Gastroesophageal sphincter (tissue), 3 donors: ENCODE measurements at regions not wholly inside any gene's neighbourhood (a gene's known extent, or its start where the extent isn't known, plus 50 kb on each side); places are given as distances from the start of the nearest gene placed in this dataset.

Source experiments
- EP300 ChIP-seq: sonication (generic); formaldehyde crosslinking; IDR thresholded peaks from one replicate; pipeline ENCODE4 v1.6.1; 2017; ENCODE audit warnings: antibody characterized with exemption, mild to moderate bottlenecking
- POLR2A ChIP-seq, 2 donors: fragments of 450-650 bp; IDR thresholded peaks; one replicate each; pipeline ENCODE4 v1.6.1; 2017; ENCODE audit warnings: antibody characterized with exemption in 2 of 2, mild to moderate bottlenecking in 2 of 2, moderate library complexity in 1 of 2
- POLR2AphosphoS5 ChIP-seq: sonication (generic); formaldehyde crosslinking; IDR thresholded peaks from one replicate; pipeline ENCODE4 v1.6.1; 2017; ENCODE audit warnings: antibody characterized with exemption
- TF ChIP-seq, protein P1 (sequence below), 4 experiments: fragments of 200-600 bp in 2 of 4; fragments of 450-650 bp in 2 of 4; sonication (generic) in 1 of 4; IDR thresholded peaks; one replicate each; pipeline ENCODE4 v1.5.1; 2017 to 2019; ENCODE audit warnings: antibody characterized with exemption in 4 of 4, mild to moderate bottlenecking in 2 of 4, moderate library complexity in 2 of 4

DNA sequence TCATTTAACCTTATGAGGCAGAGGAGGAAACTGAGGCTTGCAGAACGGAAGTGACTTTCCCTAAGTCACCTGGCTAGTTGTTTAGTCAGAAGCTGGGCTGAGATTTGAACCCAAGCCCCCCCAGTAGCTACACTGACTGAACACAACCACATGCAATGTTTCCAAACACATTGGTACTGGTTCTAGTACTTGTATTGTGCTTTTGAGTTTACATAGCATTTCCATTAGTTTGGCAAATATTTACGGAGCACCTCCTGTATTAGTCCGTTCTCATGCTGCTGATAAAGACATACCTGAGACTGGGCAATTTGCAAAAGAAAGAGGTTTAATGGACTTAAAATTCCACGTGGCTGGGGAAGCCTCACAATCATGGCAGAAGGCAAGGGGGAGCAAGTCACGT is 56.3 kb upstream of the ITGA11 start:
- no peak for TF ChIP-seq EP300
- TF ChIP-seq, protein P1, sequence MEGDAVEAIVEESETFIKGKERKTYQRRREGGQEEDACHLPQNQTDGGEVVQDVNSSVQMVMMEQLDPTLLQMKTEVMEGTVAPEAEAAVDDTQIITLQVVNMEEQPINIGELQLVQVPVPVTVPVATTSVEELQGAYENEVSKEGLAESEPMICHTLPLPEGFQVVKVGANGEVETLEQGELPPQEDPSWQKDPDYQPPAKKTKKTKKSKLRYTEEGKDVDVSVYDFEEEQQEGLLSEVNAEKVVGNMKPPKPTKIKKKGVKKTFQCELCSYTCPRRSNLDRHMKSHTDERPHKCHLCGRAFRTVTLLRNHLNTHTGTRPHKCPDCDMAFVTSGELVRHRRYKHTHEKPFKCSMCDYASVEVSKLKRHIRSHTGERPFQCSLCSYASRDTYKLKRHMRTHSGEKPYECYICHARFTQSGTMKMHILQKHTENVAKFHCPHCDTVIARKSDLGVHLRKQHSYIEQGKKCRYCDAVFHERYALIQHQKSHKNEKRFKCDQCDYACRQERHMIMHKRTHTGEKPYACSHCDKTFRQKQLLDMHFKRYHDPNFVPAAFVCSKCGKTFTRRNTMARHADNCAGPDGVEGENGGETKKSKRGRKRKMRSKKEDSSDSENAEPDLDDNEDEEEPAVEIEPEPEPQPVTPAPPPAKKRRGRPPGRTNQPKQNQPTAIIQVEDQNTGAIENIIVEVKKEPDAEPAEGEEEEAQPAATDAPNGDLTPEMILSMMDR (IDR thresholded peaks at IDR 0.05): no peak
- TF ChIP-seq POLR2A (IDR thresholded peaks at IDR 0.05): no peak
- no peak for TF ChIP-seq POLR2AphosphoS5
